Endothelial cell of umbilical vein (primary cell): ENCODE measurements at regions not wholly inside any gene's neighbourhood (a gene's known extent, or its start where the extent isn't known, plus 50 kb on each side); places are given as distances from the start of the nearest gene placed in this dataset.

ENCODE experiments used
- CTCF ChIP-seq, 2 donors: IDR thresholded peaks; 1 replicate in 1 of 2; 2 replicates in 1 of 2; pipeline ENCODE4 v1.5.1; 2011; ENCODE audit warnings: low read length in 2 of 2, mild to moderate bottlenecking in 2 of 2, moderate library complexity in 2 of 2, control low read depth in 1 of 2, inconsistent platforms in 1 of 2, low read depth in 1 of 2; ENCODE audit not compliant: insufficient read depth in 1 of 2; ENCODE audit errors: extremely low read depth in 1 of 2
- EZH2 ChIP-seq: IDR thresholded peaks from 2 replicates; pipeline ENCODE4 v1.6.1; 2012; ENCODE audit warnings: borderline replicate concordance, low read depth, mild to moderate bottlenecking, moderate library complexity, low read length, inconsistent platforms; ENCODE audit not compliant: severe bottlenecking
- FOS ChIP-seq: IDR thresholded peaks from 2 replicates; pipeline ENCODE4 v1.6.1; 2011; ENCODE audit warnings: mild to moderate bottlenecking, low read length, moderate library complexity, borderline replicate concordance; ENCODE audit not compliant: insufficient read depth
- JUN ChIP-seq: IDR thresholded peaks from 2 replicates; pipeline ENCODE4 v1.6.1; 2011; ENCODE audit warnings: borderline replicate concordance, low read depth; ENCODE audit not compliant: insufficient read length, insufficient read depth
- MAX ChIP-seq: IDR thresholded peaks from 2 replicates; pipeline ENCODE4 v1.6.1; 2011; ENCODE audit not compliant: insufficient read depth, insufficient read length
- MYC ChIP-seq: IDR thresholded peaks from one replicate; pipeline ENCODE4 v1.6.1; 2011; ENCODE audit warnings: mild to moderate bottlenecking, low read depth, low read length
- POLR2A ChIP-seq: IDR thresholded peaks from 2 replicates; pipeline ENCODE4 v1.6.1; 2012; ENCODE audit warnings: low read depth, mild to moderate bottlenecking, control low read depth, low read length
- POLR2AphosphoS5 ChIP-seq: IDR thresholded peaks from 2 replicates; pipeline ENCODE4 v1.6.1; 2012; ENCODE audit warnings: low read depth, mild to moderate bottlenecking, control low read depth, low read length, moderate library complexity; ENCODE audit not compliant: insufficient read depth

- TF ChIP-seq POLR2A (no peak), POLR2AphosphoS5 (no peak), JUN (no peak), CTCF (IDR thresholded peaks at IDR 0.05; ENCODE audit: extremely low read depth in 1 of 2, insufficient read depth in 1 of 2, low read depth in 1 of 2, low read length in 2 of 2) (no peak), EZH2 (no peak), MAX (no peak), FOS (no peak), MYC (no peak)
Measured at GRCh38 chr4:64643841-64644240, 234.6 kb upstream of the TECRL start.
